Mammary epithelial cell (primary cell): ENCODE measurements at regions not wholly inside any gene's neighbourhood (a gene's known extent, or its start where the extent isn't known, plus 50 kb on each side); places are given as distances from the start of the nearest gene placed in this dataset.

Experiments
- CTCF ChIP-seq, 2 donors: IDR thresholded peaks in 1 of 2; conservative IDR thresholded peaks in 1 of 2; 2 replicates each; pipeline ENCODE4 v1.5.1; 2011 to 2012; ENCODE audit warnings: inconsistent platforms in 2 of 2, low read length in 2 of 2, mild to moderate bottlenecking in 2 of 2, control low read depth in 1 of 2, low read depth in 1 of 2; ENCODE audit not compliant: insufficient read depth in 1 of 2; ENCODE audit errors: extremely low read depth in 1 of 2
- EZH2 ChIP-seq: IDR thresholded peaks from 2 replicates; pipeline ENCODE4 v1.6.1; 2012; ENCODE audit warnings: low read length, inconsistent platforms, borderline replicate concordance

- no peak for TF ChIP-seq CTCF (conservative IDR thresholded peaks at IDR 0.05 in 1 of 2, IDR thresholded peaks at IDR 0.05 in 1 of 2; ENCODE audit: extremely low read depth in 1 of 2, insufficient read depth in 1 of 2, low read depth in 1 of 2, low read length in 2 of 2)
- TF ChIP-seq EZH2: no peak
Observed at GRCh38 chr17:13962716-13963240, 106.5 kb upstream of the COX10 start.
